B cell (primary cell): ENCODE measurements at regions not wholly inside any gene's neighbourhood (a gene's known extent, or its start where the extent isn't known, plus 50 kb on each side); places are given as distances from the start of the nearest gene placed in this dataset.

ENCODE experiments used
- ATAC-seq: fragments of 200-7000 bp; cut with Tn5 transposase; one replicate; pipeline ENCODE4 v1.10.0; 2021; ENCODE audit warnings: low read depth, mild to moderate bottlenecking, moderate number of reproducible peaks, moderate library complexity
- CTCF ChIA-PET: fragments of 350-600 bp; sonication (Branson Sonifier 250); formaldehyde crosslinking; loops from one replicate; lab custom pipeline; 2021; ENCODE audit warnings: antibody characterized with exemption, inconsistent platforms; lab: Charles Lee
- POLR2A ChIA-PET: fragments of 350-600 bp; sonication (Branson Sonifier 250); formaldehyde crosslinking; loops from one replicate; lab custom pipeline; 2021; ENCODE audit warnings: antibody characterized with exemption; lab: Charles Lee
- DNase-seq: peaks from one replicate; pipeline ENCODE4 v3.0.0; 2013
- H2AFZ ChIP-seq: 2 replicates; pipeline ENCODE4 v1.6.1; 2012; ENCODE audit warnings: mild to moderate bottlenecking, low read depth, low read length; ENCODE audit not compliant: insufficient read depth, poor library complexity, severe bottlenecking
- H3K27ac ChIP-seq, 2 donors: 1 replicate in 1 of 2; 2 replicates in 1 of 2; pipeline ENCODE4 v1.5.1; 2012 to 2013; ENCODE audit warnings: low read length in 2 of 2, mild to moderate bottlenecking in 2 of 2, moderate library complexity in 1 of 2
- H3K27me3 ChIP-seq, 4 experiments: fragments of 200-600 bp in 1 of 4; sonication (generic) in 1 of 4; replicated peaks in 1 of 4; 1 replicate in 2 of 4; 2 replicates in 2 of 4; pipeline versions ENCODE4 v1.6.1 to v1.7.0; 2013 to 2016; ENCODE audit warnings: low read length in 3 of 4, mild to moderate bottlenecking in 2 of 4, mixed read lengths in 1 of 4, moderate library complexity in 1 of 4; ENCODE audit not compliant: insufficient read depth in 4 of 4, control insufficient read depth in 3 of 4; ENCODE audit errors: control extremely low read depth in 1 of 4
- H3K36me3 ChIP-seq, 2 experiments: replicated peaks in 1 of 2; 1 replicate in 1 of 2; 2 replicates in 1 of 2; pipeline versions ENCODE4 v1.6.1 to v1.7.1; 2013; ENCODE audit warnings: low read length in 1 of 2; ENCODE audit not compliant: insufficient read depth in 2 of 2, control insufficient read depth in 1 of 2; ENCODE audit errors: control extremely low read depth in 1 of 2, extremely low read depth in 1 of 2
- H3K4me1 ChIP-seq, 2 donors: fragments of 200-600 bp in 1 of 2; sonication (generic) in 1 of 2; 1 replicate in 1 of 2; 2 replicates in 1 of 2; pipeline versions ENCODE4 v1.5.1 to v1.6.1; 2013 to 2017; ENCODE audit warnings: low read length in 2 of 2; ENCODE audit not compliant: control insufficient read depth in 2 of 2, insufficient read depth in 2 of 2
- H3K4me2 ChIP-seq: replicated peaks from 2 replicates; pipeline ENCODE3; 2012; ENCODE audit warnings: mild to moderate bottlenecking, low read depth, low read length; ENCODE audit not compliant: poor library complexity, severe bottlenecking
- H3K4me3 ChIP-seq, 5 experiments: fragments of 200-600 bp in 1 of 5; sonication (generic) in 1 of 5; 1 replicate in 3 of 5; 2 replicates in 2 of 5; pipeline versions ENCODE4 v1.5.1 to v1.7.0; 2011 to 2016; ENCODE audit warnings: low read length in 4 of 5, mild to moderate bottlenecking in 4 of 5, low read depth in 2 of 5, control low read depth in 1 of 5, moderate library complexity in 1 of 5; ENCODE audit not compliant: insufficient read depth in 1 of 5; ENCODE audit errors: control extremely low read depth in 1 of 5, extremely low read depth in 1 of 5
- H3K79me2 ChIP-seq: fragments of 200-600 bp; sonication (generic); one replicate; pipeline ENCODE4 v1.6.0; 2016; ENCODE audit warnings: low read length; ENCODE audit not compliant: control insufficient read depth, insufficient read depth
- H3K9ac ChIP-seq: fragments of 200-600 bp; sonication (generic); 2 replicates; pipeline ENCODE4 v1.6.1; 2017; ENCODE audit warnings: mild to moderate bottlenecking, low read length, moderate library complexity
- H3K9me3 ChIP-seq, 3 donors: one replicate each; pipeline versions ENCODE4 v1.6.1 to v1.7.1; 2013; ENCODE audit warnings: low read length in 2 of 3; ENCODE audit not compliant: control insufficient read depth in 2 of 3, insufficient read depth in 1 of 3; ENCODE audit errors: control extremely low read depth in 1 of 3
- H4K20me1 ChIP-seq: 2 replicates; pipeline ENCODE4 v1.6.0; 2012; ENCODE audit warnings: mild to moderate bottlenecking, low read length; ENCODE audit not compliant: insufficient read depth, control insufficient read depth, poor library complexity, severe bottlenecking
- H3K27ac Mint-ChIP-seq: one replicate; pipeline ENCODE4 v1.8.0; 2021; ENCODE audit warnings: mixed read lengths
- H3K27me3 Mint-ChIP-seq: one replicate; pipeline ENCODE4 v1.8.0; 2021; ENCODE audit warnings: mixed read lengths
- H3K4me1 Mint-ChIP-seq: one replicate; pipeline ENCODE4 v1.8.0; 2021; ENCODE audit warnings: mixed read lengths
- H3K4me3 Mint-ChIP-seq: one replicate; pipeline ENCODE4 v1.8.0; 2021; ENCODE audit warnings: mixed read lengths
- H3K9me3 Mint-ChIP-seq: one replicate; pipeline ENCODE4 v1.8.0; 2022; ENCODE audit warnings: mixed read lengths; ENCODE audit not compliant: insufficient read depth
- EZH2 ChIP-seq: IDR thresholded peaks from 2 replicates; pipeline ENCODE4 v1.6.1; 2012; ENCODE audit warnings: borderline replicate concordance, low read depth, mild to moderate bottlenecking, moderate library complexity, low read length; ENCODE audit not compliant: insufficient read depth, poor library complexity, severe bottlenecking
- WGBS: methylation state at CpG from one replicate; pipeline ENCODE4 v1.1.5; 2013; ENCODE audit warnings: missing lambda C conversion rate; ENCODE audit not compliant: insufficient coverage; 5-methylcytosine and 5-hydroxymethylcytosine counted together
- intact Hi-C: fragments of 100-400 bp; cut with micrococcal nuclease; formaldehyde crosslinking; loops from one replicate; pipeline ENCODE4 v1.10.0; 2022
- TF ChIP-seq, protein P1 (sequence below): fragments of 200-600 bp; IDR thresholded peaks from one replicate; pipeline ENCODE4 v1.8.0; 2022; ENCODE audit warnings: antibody characterized with exemption, mild to moderate bottlenecking

DNA sequence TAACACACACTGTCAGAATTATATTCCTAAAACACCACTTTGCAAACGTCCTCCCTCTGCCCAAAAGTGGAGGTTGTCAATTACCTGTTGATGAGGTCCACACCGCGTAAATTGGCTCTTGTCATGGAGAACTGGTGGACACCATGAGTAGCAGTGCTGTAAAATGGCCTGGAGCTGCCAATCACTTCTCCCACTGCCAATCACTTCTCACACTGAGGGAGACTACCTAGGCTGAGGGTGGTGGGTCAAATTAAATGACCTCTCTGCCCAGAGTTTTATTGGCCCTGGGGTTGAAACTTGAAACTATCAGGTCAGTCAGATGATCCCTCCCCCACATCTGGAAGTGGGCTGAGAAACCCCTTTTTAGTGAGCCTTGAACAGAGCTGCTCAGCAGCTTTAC, 89.6 kb downstream of the SOWAHC start:
- no peaks in the 10 kb centered on the region for H3K79me2 ChIP-seq
- no peaks in the 10 kb centered on the region for H3K9me3 ChIP-seq
- Mint-ChIP-seq H3K27me3 (peaks cover 14% of the 10 kb centered on the region), H3K27ac (no peak overlapping the region), H3K9me3 (no peaks in the 10 kb centered on the region), H3K4me3 (no peak overlapping the region), H3K4me1 (no peaks in the 10 kb centered on the region)
- H3K4me3 ChIP-seq, result no peak overlapping the region
- ChIA-PET CTCF (no interaction called here), POLR2A (no interaction called here)
- no peak overlapping the region for H3K27ac ChIP-seq
- TF ChIP-seq, protein P1, sequence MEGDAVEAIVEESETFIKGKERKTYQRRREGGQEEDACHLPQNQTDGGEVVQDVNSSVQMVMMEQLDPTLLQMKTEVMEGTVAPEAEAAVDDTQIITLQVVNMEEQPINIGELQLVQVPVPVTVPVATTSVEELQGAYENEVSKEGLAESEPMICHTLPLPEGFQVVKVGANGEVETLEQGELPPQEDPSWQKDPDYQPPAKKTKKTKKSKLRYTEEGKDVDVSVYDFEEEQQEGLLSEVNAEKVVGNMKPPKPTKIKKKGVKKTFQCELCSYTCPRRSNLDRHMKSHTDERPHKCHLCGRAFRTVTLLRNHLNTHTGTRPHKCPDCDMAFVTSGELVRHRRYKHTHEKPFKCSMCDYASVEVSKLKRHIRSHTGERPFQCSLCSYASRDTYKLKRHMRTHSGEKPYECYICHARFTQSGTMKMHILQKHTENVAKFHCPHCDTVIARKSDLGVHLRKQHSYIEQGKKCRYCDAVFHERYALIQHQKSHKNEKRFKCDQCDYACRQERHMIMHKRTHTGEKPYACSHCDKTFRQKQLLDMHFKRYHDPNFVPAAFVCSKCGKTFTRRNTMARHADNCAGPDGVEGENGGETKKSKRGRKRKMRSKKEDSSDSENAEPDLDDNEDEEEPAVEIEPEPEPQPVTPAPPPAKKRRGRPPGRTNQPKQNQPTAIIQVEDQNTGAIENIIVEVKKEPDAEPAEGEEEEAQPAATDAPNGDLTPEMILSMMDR, result no peak
- no peak for TF ChIP-seq EZH2
- intact Hi-C loops, result no loop called here
- H4K20me1 ChIP-seq, result no peaks in the 10 kb centered on the region
- H3K4me2 ChIP-seq, result no peak overlapping the region
- DNase-seq, result no peak
- no peak overlapping the region for H2AFZ ChIP-seq
- no peaks in the 10 kb centered on the region for H3K4me1 ChIP-seq
- H3K27me3 ChIP-seq, result peaks cover 0 to 9% (median 0%) of the 10 kb centered on the region in 4 experiments
- no peak overlapping the region for H3K9ac ChIP-seq
- H3K36me3 ChIP-seq, result no peaks in the 10 kb centered on the region
- 80% methylated on average over 3 of the region's 3 CpGs for WGBS
- no peak for ATAC-seq

DNA sequence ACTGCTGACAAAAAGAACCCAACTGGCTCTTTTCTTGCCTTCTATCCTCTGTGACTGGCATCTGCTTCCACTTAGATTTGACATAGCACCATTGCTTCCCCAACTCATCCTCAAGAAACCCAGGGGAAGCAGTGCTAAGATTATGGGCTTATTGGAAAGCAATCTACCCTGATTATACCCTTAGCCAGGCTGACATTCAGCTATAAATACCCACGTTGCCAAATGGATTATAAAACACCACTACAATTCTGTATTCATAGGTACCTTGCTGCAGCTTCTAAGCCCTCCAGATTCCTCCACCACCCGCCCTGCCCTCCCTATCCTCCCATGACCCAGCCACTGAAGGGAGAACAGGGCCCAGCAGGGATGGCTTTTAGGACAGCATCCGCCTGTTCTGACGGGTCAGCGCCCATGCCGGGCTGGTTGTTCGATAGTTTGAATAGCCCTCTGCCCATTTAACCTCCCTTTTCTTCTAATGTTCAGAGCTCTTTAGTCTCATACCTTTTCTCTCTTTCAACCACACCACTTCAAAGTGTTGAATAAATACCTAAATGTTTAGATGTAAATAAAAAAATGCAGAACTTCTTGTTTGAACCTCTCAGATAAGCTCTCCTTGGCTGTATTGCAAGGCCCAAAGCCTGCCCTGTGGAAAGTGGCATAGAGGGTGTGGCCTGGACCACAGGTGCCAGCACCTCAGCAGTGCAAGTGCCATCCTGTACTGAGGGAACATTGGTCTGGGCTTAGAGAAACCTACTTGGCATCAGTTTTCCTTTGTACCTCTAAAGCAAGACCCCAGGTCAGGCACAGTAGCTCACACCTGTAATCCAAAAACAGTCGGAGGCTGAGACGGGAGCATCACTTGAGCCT, 86.6 kb upstream of the RGPD5 start:
- Mint-ChIP-seq H3K27ac (no peak overlapping the region), H3K4me1 (no peaks in the 10 kb centered on the region), H3K9me3 (no peaks in the 10 kb centered on the region), H3K27me3 (no peaks in the 10 kb centered on the region), H3K4me3 (no peak overlapping the region)
- Histone ChIP-seq H3K36me3 (no peaks in the 10 kb centered on the region), H2AFZ (no peak overlapping the region), H3K4me1 (no peaks in the 10 kb centered on the region), H3K27ac (no peak overlapping the region), H4K20me1 (no peaks in the 10 kb centered on the region), H3K27me3 (no peaks in the 10 kb centered on the region), H3K4me2 (no peak overlapping the region), H3K9ac (no peak overlapping the region), H3K79me2 (no peaks in the 10 kb centered on the region), H3K4me3 (no peak overlapping the region), H3K9me3 (no peaks in the 10 kb centered on the region)
- ChIA-PET CTCF (no interaction called here), POLR2A (no interaction called here)
- intact Hi-C loops, result no loop called here
- ATAC-seq (no peak), DNase-seq (no peak)
- 91% methylated on average over 4 of the region's 9 CpGs for WGBS
- no peak for TF ChIP-seq EZH2
- TF ChIP-seq, protein P1, result no peak
